ENCODE measurements at regions not wholly inside any gene's neighbourhood (a gene's known extent, or its start where the extent isn't known, plus 50 kb on each side); places are given as distances from the start of the nearest gene placed in this dataset.

- Histone ChIP-seq H3K4me1 (ENCODE audit: insufficient read depth) (peaks cover 4% of the 10 kb centered on the region), H3K27ac (no peak overlapping the region), H3K36me3 (replicated peaks; ENCODE audit: insufficient read depth, low read depth) (no peaks in the 10 kb centered on the region), H3K27me3 (no peaks in the 10 kb centered on the region), H3K4me3 (no peak overlapping the region), H3K9me3 (ENCODE audit: low read depth) (no peaks in the 10 kb centered on the region), H4K20me1 (ENCODE audit: insufficient read depth, poor library complexity, severe bottlenecking) (no peaks in the 10 kb centered on the region), H3K4me2 (no peak overlapping the region), H3K9me2 (replicated peaks; ENCODE audit: insufficient read depth) (no peaks in the 10 kb centered on the region), H2AFZ (no peak overlapping the region), H3K79me2 (peaks cover 40% of the 10 kb centered on the region)
- TF ChIP-seq, protein P1, sequence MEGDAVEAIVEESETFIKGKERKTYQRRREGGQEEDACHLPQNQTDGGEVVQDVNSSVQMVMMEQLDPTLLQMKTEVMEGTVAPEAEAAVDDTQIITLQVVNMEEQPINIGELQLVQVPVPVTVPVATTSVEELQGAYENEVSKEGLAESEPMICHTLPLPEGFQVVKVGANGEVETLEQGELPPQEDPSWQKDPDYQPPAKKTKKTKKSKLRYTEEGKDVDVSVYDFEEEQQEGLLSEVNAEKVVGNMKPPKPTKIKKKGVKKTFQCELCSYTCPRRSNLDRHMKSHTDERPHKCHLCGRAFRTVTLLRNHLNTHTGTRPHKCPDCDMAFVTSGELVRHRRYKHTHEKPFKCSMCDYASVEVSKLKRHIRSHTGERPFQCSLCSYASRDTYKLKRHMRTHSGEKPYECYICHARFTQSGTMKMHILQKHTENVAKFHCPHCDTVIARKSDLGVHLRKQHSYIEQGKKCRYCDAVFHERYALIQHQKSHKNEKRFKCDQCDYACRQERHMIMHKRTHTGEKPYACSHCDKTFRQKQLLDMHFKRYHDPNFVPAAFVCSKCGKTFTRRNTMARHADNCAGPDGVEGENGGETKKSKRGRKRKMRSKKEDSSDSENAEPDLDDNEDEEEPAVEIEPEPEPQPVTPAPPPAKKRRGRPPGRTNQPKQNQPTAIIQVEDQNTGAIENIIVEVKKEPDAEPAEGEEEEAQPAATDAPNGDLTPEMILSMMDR (IDR thresholded peaks at IDR 0.05; ENCODE audit: poor library complexity) = no peak
- no peak for TF ChIP-seq EZH2phosphoT487 (IDR thresholded peaks at IDR 0.05; ENCODE audit: low read depth, severe bottlenecking, unreplicated experiment)
- TF ChIP-seq EZH2 (IDR thresholded peaks at IDR 0.05; ENCODE audit: borderline replicate concordance) = no peak
- no peak for DNase-seq (ENCODE audit: low spot score)
These were observed 67.3 kb downstream of the KLF12 start for GRCh38 chr13:74066937-74067336.

- WGBS (ENCODE audit: low lambda C conversion rate, missing lambda C conversion rate) = 83% methylated on average over 1 of the region's 1 CpG
- Histone ChIP-seq H3K27me3 (no peaks in the 10 kb centered on the region), H4K20me1 (ENCODE audit: insufficient read depth, poor library complexity, severe bottlenecking) (no peaks in the 10 kb centered on the region), H3K36me3 (replicated peaks; ENCODE audit: insufficient read depth, low read depth) (no peaks in the 10 kb centered on the region), H3K27ac (no peak overlapping the region), H3K9me2 (replicated peaks; ENCODE audit: insufficient read depth) (no peaks in the 10 kb centered on the region), H3K4me2 (no peak overlapping the region), H3K9me3 (ENCODE audit: low read depth) (no peaks in the 10 kb centered on the region), H3K79me2 (peaks cover 37% of the 10 kb centered on the region), H2AFZ (no peak overlapping the region), H3K4me3 (no peak overlapping the region), H3K4me1 (ENCODE audit: insufficient read depth) (peaks cover 4% of the 10 kb centered on the region)
- DNase-seq (ENCODE audit: low spot score) = no peak
- TF ChIP-seq EZH2 (IDR thresholded peaks at IDR 0.05; ENCODE audit: borderline replicate concordance) (no peak), EZH2phosphoT487 (IDR thresholded peaks at IDR 0.05; ENCODE audit: low read depth, severe bottlenecking, unreplicated experiment) (no peak)
- TF ChIP-seq, protein P1 (IDR thresholded peaks at IDR 0.05; ENCODE audit: poor library complexity) = no peak
These were observed 69.3 kb downstream of the KLF12 start for GRCh38 chr13:74064805-74065312.

- H3K4me2 ChIP-seq = peak overlapping the region; percentile 33
These were observed 70.6 kb downstream of the KLF12 start for GRCh38 chr13:74063533-74064100.

More at GRCh38 chr13:74063533-74064100, 70.6 kb downstream of the KLF12 start:
- peaks cover 4% of the 10 kb centered on the region for H3K4me1 ChIP-seq (ENCODE audit: insufficient read depth)
- H3K27ac ChIP-seq = no peak overlapping the region
- H4K20me1 ChIP-seq (ENCODE audit: insufficient read depth, poor library complexity, severe bottlenecking) = no peaks in the 10 kb centered on the region
- H3K36me3 ChIP-seq (replicated peaks; ENCODE audit: insufficient read depth, low read depth) = no peaks in the 10 kb centered on the region
- no peaks in the 10 kb centered on the region for H3K9me3 ChIP-seq (ENCODE audit: low read depth)
- TF ChIP-seq EZH2phosphoT487 (IDR thresholded peaks at IDR 0.05; ENCODE audit: low read depth, severe bottlenecking, unreplicated experiment) (no peak), EZH2 (IDR thresholded peaks at IDR 0.05; ENCODE audit: borderline replicate concordance) (no peak)
- TF ChIP-seq, protein P1 (IDR thresholded peaks at IDR 0.05; ENCODE audit: poor library complexity) = no peak
- DNase-seq (ENCODE audit: low spot score) = no peak
- H3K27me3 ChIP-seq = no peaks in the 10 kb centered on the region
- no peaks in the 10 kb centered on the region for H3K9me2 ChIP-seq (replicated peaks; ENCODE audit: insufficient read depth)
- H3K4me3 ChIP-seq = no peak overlapping the region
- peaks cover 43% of the 10 kb centered on the region for H3K79me2 ChIP-seq
- no peak overlapping the region for H2AFZ ChIP-seq

All from hepatocyte (in vitro differentiated cells).